ENCODE measurements at regions not wholly inside any gene's neighbourhood (a gene's known extent, or its start where the extent isn't known, plus 50 kb on each side); places are given as distances from the start of the nearest gene placed in this dataset.
"Not testable (repeated sequence)": the region's sequence is repeated elsewhere in the genome, so short reads cannot be mapped to it uniquely, and the experiment has no call there.

DNA sequence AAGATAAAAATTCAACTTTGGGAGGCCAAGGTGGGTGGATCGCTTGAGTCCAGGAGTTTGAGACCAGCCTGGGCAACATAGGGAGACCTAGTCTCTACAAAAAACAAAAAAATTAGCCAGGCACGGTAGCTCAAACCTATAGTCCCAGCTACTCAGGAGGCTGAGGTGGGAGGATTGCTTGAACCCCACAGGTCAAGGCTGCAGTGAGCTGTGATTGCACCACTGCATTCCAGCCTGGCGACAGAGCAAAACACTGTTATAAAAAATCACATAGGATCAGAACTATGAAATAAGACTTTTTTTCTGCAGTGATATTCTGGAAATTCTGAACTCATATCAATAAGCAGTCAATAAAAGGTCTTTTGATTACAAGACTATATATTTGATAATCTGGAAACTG is 186.1 kb downstream of the SAMD5 start:
- H2BK20ac ChIP-seq (ENCODE audit: low read depth, low read length); H3K23ac ChIP-seq (ENCODE audit: low read depth, low read length); POLR2A ChIA-PET (ENCODE audit: unreplicated experiment); dilution Hi-C loops (cut with HindIII; ENCODE audit: low sequenced_read_pairs, unreplicated experiment); H3K56ac ChIP-seq (ENCODE audit: extremely low read depth, insufficient read depth, low read length); H3K14ac ChIP-seq (replicated peaks; ENCODE audit: low read depth, low read length); H4K91ac ChIP-seq (ENCODE audit: insufficient read depth, low read depth, low read length); H3K4me1 ChIP-seq (ENCODE audit: control insufficient read depth, insufficient read depth, low read length); H2BK15ac ChIP-seq (ENCODE audit: low read depth, low read length); H3K27me3 ChIP-seq (ENCODE audit: control insufficient read depth, insufficient read depth, low read length); H3K9me3 ChIP-seq (ENCODE audit: control insufficient read depth, insufficient read depth, low read length); H2BK120ac ChIP-seq (ENCODE audit: low read depth, low read length); H3K79me1 ChIP-seq (ENCODE audit: low read depth in 1 of 2, low read length in 2 of 2); H3K27ac ChIP-seq (ENCODE audit: insufficient read depth, low read length); H2AK9ac ChIP-seq (replicated peaks; ENCODE audit: low read depth, low read length, poor library complexity); intact Hi-C loops (cut with micrococcal nuclease); H3K9me1 ChIP-seq (ENCODE audit: insufficient read depth, low read length); DNase-seq; H4K20me1 ChIP-seq (ENCODE audit: insufficient read depth, low read length); CTCF ChIA-PET; BruUV-seq (replicated peaks); H4K5ac ChIP-seq (ENCODE audit: low read depth, low read length); in situ Hi-C loops (cut with MboI; ENCODE audit: low sequenced_read_pairs); H2AFZ ChIP-seq (replicated peaks; ENCODE audit: low read length, poor library complexity); H3K4ac ChIP-seq (ENCODE audit: low read depth, low read length); H2BK5ac ChIP-seq (ENCODE audit: low read depth, low read length, poor library complexity, severe bottlenecking); H4K8ac ChIP-seq (ENCODE audit: low read depth in 2 of 2, low read length in 2 of 2); H3K4me3 ChIP-seq (ENCODE audit: insufficient read depth, low read depth, low read length); H3K36me3 ChIP-seq (ENCODE audit: control insufficient read depth, insufficient read depth, low read length); H3K9ac ChIP-seq (ENCODE audit: low read depth, low read length); H2AK5ac ChIP-seq (ENCODE audit: low read depth, low read length); ATAC-seq (ENCODE audit: low read depth); H3K4me2 ChIP-seq (ENCODE audit: low read depth, low read length); H3K18ac ChIP-seq (ENCODE audit: low read depth, low read length): not testable (repeated sequence)
- TF ChIP-seq CEBPB (IDR thresholded peaks at IDR 0.05; ENCODE audit: low read depth, low read length), result peak; percentile 48; the same call in 1 of the 2 replicates
- no CpG with 5 or more reads among the region's 3 CpGs for WGBS, 2 experiments (ENCODE audit: extremely low coverage in 2 of 2, insufficient read length in 1 of 2)

Data from IMR-90 (cell line).